ENCODE measurements at regions not wholly inside any gene's neighbourhood (a gene's known extent, or its start where the extent isn't known, plus 50 kb on each side); places are given as distances from the start of the nearest gene placed in this dataset.

- TF ChIP-seq CTCF (IDR thresholded peaks at IDR 0.05) (no peak), POLR2AphosphoS5 (IDR thresholded peaks at IDR 0.05) (no peak)
Measured at GRCh38 chr7:113809581-113809980, 109.2 kb downstream of the PPP1R3A start.
